NCI-H2227 treated with DMSO at 0.1 percent for 48 hours (cell line): ENCODE measurements at regions not wholly inside any gene's neighbourhood (a gene's known extent, or its start where the extent isn't known, plus 50 kb on each side); places are given as distances from the start of the nearest gene placed in this dataset.
"Not testable (repeated sequence)": the region's sequence is repeated elsewhere in the genome, so short reads cannot be mapped to it uniquely, and the experiment has no call there.

Source experiments
- DNase-seq: peaks from one replicate; lab custom pipeline; 2025; lab: John Stamatoyannopoulos, UW

- DNase-seq: no peak
These were observed 143.3 kb downstream of the CTH start for GRCh38 chr1:70554341-70554740.

GRCh38 chr1:70556541-70556940, 145.5 kb downstream of the CTH start:
- no peak for DNase-seq

- no peak for DNase-seq
These were observed 156.1 kb downstream of the CTH start for GRCh38 chr1:70567167-70567566.

- no peak for DNase-seq
These were observed 160.1 kb downstream of the CTH start for GRCh38 chr1:70571191-70571590.

- DNase-seq: no peak
These were observed 162.3 kb downstream of the CTH start for GRCh38 chr1:70573317-70573843.

- DNase-seq: no peak
These were observed 170.6 kb downstream of the CTH start for GRCh38 chr1:70581661-70582060.

GRCh38 chr1:70583522-70583921, 172.5 kb downstream of the CTH start:
- DNase-seq: no peak

- no peak for DNase-seq
These were observed 175.0 kb downstream of the CTH start for GRCh38 chr1:70586046-70586445.

GRCh38 chr1:70587872-70588366, 176.9 kb downstream of the CTH start:
- DNase-seq: no peak

- not testable (repeated sequence) for DNase-seq
These were observed 182.5 kb downstream of the CTH start for GRCh38 chr1:70593551-70593950.

- no peak for DNase-seq
These were observed 197.7 kb downstream of the CTH start for GRCh38 chr1:70608815-70609214.

- not testable (repeated sequence) for DNase-seq
These were observed 199.1 kb downstream of the CTH start for GRCh38 chr1:70610164-70610563.

- DNase-seq: no peak
These were observed 205.9 kb downstream of the CTH start for GRCh38 chr1:70616946-70617345.

- no peak for DNase-seq
These were observed 206.7 kb downstream of the CTH start for GRCh38 chr1:70617728-70618127.

- no peak for DNase-seq
These were observed 216.8 kb downstream of the CTH start for GRCh38 chr1:70627910-70628309.

- DNase-seq: no peak
These were observed 217.9 kb downstream of the CTH start for GRCh38 chr1:70628973-70629372.

GRCh38 chr1:70633004-70633403, 221.9 kb downstream of the CTH start:
- DNase-seq: no peak

GRCh38 chr1:70635868-70636267, 224.8 kb downstream of the CTH start:
- DNase-seq: no peak

- no peak for DNase-seq
These were observed 230.8 kb downstream of the CTH start for GRCh38 chr1:70641868-70642267.

GRCh38 chr1:70656361-70656760, 245.3 kb downstream of the CTH start:
- no peak for DNase-seq

GRCh38 chr1:70659891-70660290, 248.8 kb downstream of the CTH start:
- DNase-seq: no peak

- DNase-seq: no peak
These were observed 255.5 kb downstream of the CTH start for GRCh38 chr1:70666381-70667140.

GRCh38 chr1:70667494-70668170, 256.6 kb downstream of the CTH start:
- no peak for DNase-seq
